Lung (tissue), 11 donors: ENCODE measurements at regions not wholly inside any gene's neighbourhood (a gene's known extent, or its start where the extent isn't known, plus 50 kb on each side); places are given as distances from the start of the nearest gene placed in this dataset.
"Not testable (repeated sequence)": the region's sequence is repeated elsewhere in the genome, so short reads cannot be mapped to it uniquely, and the experiment has no call there.

ENCODE experiments used
- ATAC-seq: fragments of 200-7000 bp; cut with Tn5 transposase; one replicate; pipeline ENCODE4 v1.9.1; 2020; ENCODE audit warnings: moderate number of reproducible peaks; ENCODE audit not compliant: insufficient read depth, low FRiP score
- DNase-seq, 3 donors: peaks; one replicate each; pipeline ENCODE4 v3.0.0-alpha.2; 2013 to 2017
- H3K27ac ChIP-seq, 2 donors: one replicate each; pipeline ENCODE4 v1.5.1; 2013; ENCODE audit warnings: mild to moderate bottlenecking in 2 of 2, moderate library complexity in 2 of 2, control low read depth in 1 of 2, inconsistent platforms in 1 of 2, low read depth in 1 of 2, low read length in 1 of 2
- H3K27me3 ChIP-seq, 3 donors: one replicate each; pipeline ENCODE4 v1.5.1; 2013; ENCODE audit warnings: low read length in 2 of 3; ENCODE audit not compliant: control insufficient read depth in 3 of 3, insufficient read depth in 3 of 3
- H3K36me3 ChIP-seq, 4 donors: one replicate each; pipeline ENCODE4 v1.5.1; 2013; ENCODE audit warnings: low read length in 4 of 4, mild to moderate bottlenecking in 1 of 4, moderate library complexity in 1 of 4; ENCODE audit not compliant: control insufficient read depth in 4 of 4, insufficient read depth in 4 of 4
- H3K4me1 ChIP-seq, 5 donors: one replicate each; pipeline ENCODE4 v1.5.1; 2013; ENCODE audit warnings: low read length in 5 of 5, mild to moderate bottlenecking in 2 of 5, moderate library complexity in 1 of 5; ENCODE audit not compliant: control insufficient read depth in 5 of 5, insufficient read depth in 5 of 5
- H3K4me3 ChIP-seq: one replicate; pipeline ENCODE4 v1.5.1; 2013; ENCODE audit warnings: mild to moderate bottlenecking, control low read depth, moderate library complexity
- H3K9ac ChIP-seq, 2 donors: one replicate each; pipeline ENCODE4 v1.5.1; 2013; ENCODE audit warnings: low read length in 2 of 2, control low read depth in 1 of 2; ENCODE audit not compliant: insufficient read depth in 1 of 2
- H3K9me3 ChIP-seq, 4 donors: one replicate each; pipeline ENCODE4 v1.5.1; 2013; ENCODE audit warnings: low read length in 3 of 4, mild to moderate bottlenecking in 1 of 4, moderate library complexity in 1 of 4; ENCODE audit not compliant: control insufficient read depth in 4 of 4, insufficient read depth in 3 of 4
- CTCF ChIP-seq: IDR thresholded peaks from 2 replicates; pipeline ENCODE4 v1.5.1; 2012; ENCODE audit warnings: mild to moderate bottlenecking; ENCODE audit errors: control extremely low read depth, extremely low read depth
- WGBS, 2 donors: extraction: QIAGEN DNeasy Blood & Tissue Kit; methylation state at CpG; one replicate each; pipeline ENCODE4 v1.1.7; 2013; 5-methylcytosine and 5-hydroxymethylcytosine counted together
- donor health status: control.
- donor health status: control.
- donor health status: Bipolar disorder and iron deficiency.
- donor health status: healthy.
- donor health status: DM: yes; HTN: yes; CAD: no.

- Histone ChIP-seq H3K36me3 (no peaks in the 10 kb centered on the region), H3K4me1 (no peaks in the 10 kb centered on the region), H3K4me3 (no peak overlapping the region), H3K9me3 (peaks cover 0 to 10% (median 0%) of the 10 kb centered on the region in 4 donors), H3K27ac (no peak overlapping the region), H3K9ac (no peak overlapping the region), H3K27me3 (no peaks in the 10 kb centered on the region)
- no peak for TF ChIP-seq CTCF
- no peak for DNase-seq
- no peak for ATAC-seq
Measured at GRCh38 chr20:48444249-48444648, 383.6 kb downstream of the PREX1 start.

- peaks cover 0 to 18% (median 1%) of the 10 kb centered on the region in 4 donors for H3K9me3 ChIP-seq
- H3K9ac ChIP-seq = no peak overlapping the region
- no peak for TF ChIP-seq CTCF
- WGBS, 2 donors = 91% methylated on average over 8 of the region's 8 CpGs
- ATAC-seq (no peak), DNase-seq (no peak)
- no peak overlapping the region for H3K27ac ChIP-seq
- H3K4me1 ChIP-seq = peaks cover 0 to 5% (median 0%) of the 10 kb centered on the region in 5 donors
- H3K4me3 ChIP-seq = no peak overlapping the region
- no peaks in the 10 kb centered on the region for H3K36me3 ChIP-seq
- peaks cover 0 to 9% (median 3%) of the 10 kb centered on the region in 3 donors for H3K27me3 ChIP-seq
Measured at GRCh38 chr20:48440916-48441315, 386.9 kb downstream of the PREX1 start.

GRCh38 chr20:48440261-48440660 lies 387.5 kb downstream of the PREX1 start:
- H3K4me3 ChIP-seq, DNase-seq, ATAC-seq, H3K4me1 ChIP-seq, H3K27ac ChIP-seq, H3K36me3 ChIP-seq, H3K9ac ChIP-seq: not testable (repeated sequence)
- H3K27me3 ChIP-seq = peaks cover 0 to 11% (median 3%) of the 10 kb centered on the region in 3 donors
- H3K9me3 ChIP-seq = peaks cover 0 to 17% (median 1%) of the 10 kb centered on the region in 4 donors
- WGBS, 2 donors = 88 to 91% methylated on average over 3 of the region's 3 CpGs

GRCh38 chr20:48437146-48437545 lies 390.7 kb downstream of the PREX1 start:
- DNase-seq (no peak), ATAC-seq (no peak)
- WGBS, 2 donors = 73 to 81% methylated on average over 5 of the region's 5 CpGs
- Histone ChIP-seq H3K27me3 (peaks cover 0 to 11% (median 3%) of the 10 kb centered on the region in 3 donors), H3K9me3 (peaks cover 0 to 11% (median 1%) of the 10 kb centered on the region in 4 donors), H3K9ac (no peak overlapping the region), H3K4me3 (no peak overlapping the region), H3K4me1 (peaks cover 0 to 5% (median 0%) of the 10 kb centered on the region in 5 donors), H3K27ac (no peak overlapping the region), H3K36me3 (no peaks in the 10 kb centered on the region)
- no peak for TF ChIP-seq CTCF

GRCh38 chr20:48436609-48437008 lies 391.2 kb downstream of the PREX1 start:
- H3K4me1 ChIP-seq, ATAC-seq, H3K4me3 ChIP-seq, H3K9ac ChIP-seq, H3K36me3 ChIP-seq, H3K27ac ChIP-seq: not testable (repeated sequence)
- WGBS, 2 donors = 72 to 89% methylated on average over 8 of the region's 8 CpGs
- H3K27me3 ChIP-seq = peaks cover 0 to 11% (median 3%) of the 10 kb centered on the region in 3 donors
- DNase-seq = peak in 1 of 3 donors; percentile 9
- H3K9me3 ChIP-seq = peaks cover 0 to 11% (median 1%) of the 10 kb centered on the region in 4 donors
